SK-N-SH treated with all-trans-retinoic acid at 6 μM for 48 hours (cell line): ENCODE measurements at regions not wholly inside any gene's neighbourhood (a gene's known extent, or its start where the extent isn't known, plus 50 kb on each side); places are given as distances from the start of the nearest gene placed in this dataset.

Experiments
- ATAC-seq: fragments of 200-7000 bp; cut with Tn5 transposase; 3 replicates; pipeline ENCODE4 v1.9.1; 2020; ENCODE audit warnings: mild to moderate bottlenecking, moderate library complexity
- BACH2 ChIP-seq: fragments of 250-450 bp; sonication (Bioruptor Pico); IDR thresholded peaks from 2 replicates; pipeline ENCODE4 v1.9.0; 2021; ENCODE audit warnings: mild to moderate bottlenecking, borderline replicate concordance
- CREB5 ChIP-seq: fragments of 250-450 bp; sonication (Bioruptor Pico); IDR thresholded peaks from 2 replicates; pipeline ENCODE4 v1.5.1; 2020; ENCODE audit warnings: low read depth, mild to moderate bottlenecking, moderate library complexity
- CSDC2 ChIP-seq: fragments of 250-450 bp; sonication (Bioruptor Pico); IDR thresholded peaks from 2 replicates; pipeline ENCODE4 v1.5.0; 2020; ENCODE audit warnings: mild to moderate bottlenecking, moderate library complexity
- ESRRG ChIP-seq: fragments of 250-450 bp; sonication (Bioruptor Pico); IDR thresholded peaks from 2 replicates; pipeline ENCODE4 v1.6.1; 2021; ENCODE audit warnings: mild to moderate bottlenecking
- GLIS3 ChIP-seq: fragments of 250-450 bp; sonication (Bioruptor Pico); IDR thresholded peaks from 2 replicates; pipeline ENCODE4 v1.5.0; 2020; ENCODE audit warnings: mild to moderate bottlenecking, moderate library complexity
- OSR1 ChIP-seq: fragments of 250-450 bp; sonication (Bioruptor Pico); IDR thresholded peaks from 2 replicates; pipeline ENCODE4 v1.8.0; 2022; ENCODE audit warnings: moderate library complexity, mild to moderate bottlenecking, inconsistent platforms
- PATZ1 ChIP-seq: fragments of 250-450 bp; sonication (Bioruptor Pico); IDR thresholded peaks from 2 replicates; pipeline ENCODE4 v1.8.0; 2020; ENCODE audit warnings: mild to moderate bottlenecking, moderate library complexity, borderline replicate concordance
- POU6F1 ChIP-seq: fragments of 250-450 bp; sonication (Bioruptor Pico); IDR thresholded peaks from 2 replicates; pipeline ENCODE4 v1.8.0; 2021; ENCODE audit warnings: low read depth, mild to moderate bottlenecking, moderate library complexity, borderline replicate concordance
- PPARA ChIP-seq: fragments of 250-450 bp; sonication (Bioruptor Pico); IDR thresholded peaks from 2 replicates; pipeline ENCODE4 v1.5.0; 2020; ENCODE audit warnings: mild to moderate bottlenecking, borderline replicate concordance
- RARB ChIP-seq: fragments of 250-450 bp; sonication (Bioruptor Pico); IDR thresholded peaks from 2 replicates; pipeline ENCODE4 v1.8.0; 2021; ENCODE audit warnings: mild to moderate bottlenecking, moderate library complexity
- TCF4 ChIP-seq: fragments of 250-450 bp; sonication (Bioruptor Pico); IDR thresholded peaks from 2 replicates; pipeline ENCODE4 v1.8.0; 2021; ENCODE audit warnings: mild to moderate bottlenecking, moderate library complexity, borderline replicate concordance
- TOX ChIP-seq: fragments of 250-450 bp; sonication (Bioruptor Pico); IDR thresholded peaks from 2 replicates; pipeline ENCODE4 v1.8.0; 2021; ENCODE audit warnings: mild to moderate bottlenecking, moderate library complexity, borderline replicate concordance
- ZC3H10 ChIP-seq: fragments of 250-450 bp; sonication (Bioruptor Pico); IDR thresholded peaks from 2 replicates; pipeline ENCODE4 v1.5.1; 2021; ENCODE audit warnings: mild to moderate bottlenecking, moderate library complexity
- ZFP3 ChIP-seq: fragments of 250-450 bp; sonication (Bioruptor Pico); IDR thresholded peaks from 2 replicates; pipeline ENCODE4 v1.5.0; 2020; ENCODE audit warnings: mild to moderate bottlenecking, moderate library complexity
- ZFP30 ChIP-seq: fragments of 450-650 bp; formaldehyde crosslinking; IDR thresholded peaks from 2 replicates; pipeline ENCODE4 v1.5.0; 2022; ENCODE audit warnings: mild to moderate bottlenecking, moderate library complexity
- ZNF565 ChIP-seq: fragments of 450-650 bp; formaldehyde crosslinking; conservative IDR thresholded peaks from 2 replicates; pipeline ENCODE4 v1.5.0; 2020; ENCODE audit warnings: low read depth, mild to moderate bottlenecking, moderate library complexity
- ZNF70 ChIP-seq: fragments of 450-650 bp; formaldehyde crosslinking; IDR thresholded peaks from 2 replicates; pipeline ENCODE4 v1.5.0; 2020; ENCODE audit warnings: mild to moderate bottlenecking, moderate library complexity
- ZNF8 ChIP-seq: fragments of 450-650 bp; formaldehyde crosslinking; IDR thresholded peaks from 2 replicates; pipeline ENCODE4 v1.5.0; 2020; ENCODE audit warnings: mild to moderate bottlenecking, moderate library complexity

GRCh38 chr2:236943068-236943467 is 142.6 kb upstream of the COPS8 start:
- TF ChIP-seq POU6F1 (no peak), ZFP3 (CRISPR knock-in tag) (no peak), BACH2 (CRISPR knock-in tag) (no peak), OSR1 (CRISPR knock-in tag) (no peak), PPARA (CRISPR knock-in tag) (no peak)
- no peak for ATAC-seq

- no peak for TF ChIP-seq TCF4 (CRISPR knock-in tag)
- no peak for ATAC-seq
Observed at GRCh38 chr2:236943841-236944513, 141.7 kb upstream of the COPS8 start.

- ATAC-seq: no peak
- TF ChIP-seq ZFP30 (no peak), ZNF70 (CRISPR knock-in tag) (no peak), ZNF8 (CRISPR knock-in tag) (no peak), GLIS3 (CRISPR knock-in tag) (no peak)
- TF ChIP-seq, all 23 proteins: peak for 0
Observed at GRCh38 chr2:236944561-236944960, 141.1 kb upstream of the COPS8 start.

- no peak for ATAC-seq
- TF ChIP-seq RARB: no peak
- TF ChIP-seq POU6F1: no peak
- TF ChIP-seq, all 23 proteins: peak for 0
Observed at GRCh38 chr2:236945431-236946016, 140.2 kb upstream of the COPS8 start.

GRCh38 chr2:236946871-236947270 is 138.8 kb upstream of the COPS8 start:
- ATAC-seq: no peak
- TF ChIP-seq PPARA (CRISPR knock-in tag) (no peak), BACH2 (CRISPR knock-in tag) (no peak), ZFP30 (no peak), ESRRG (no peak), ZFP3 (CRISPR knock-in tag) (no peak), CSDC2 (no peak), ZNF565 (no peak), PATZ1 (CRISPR knock-in tag) (no peak), TOX (no peak), CREB5 (CRISPR knock-in tag) (no peak), TCF4 (CRISPR knock-in tag) (no peak), ZNF70 (CRISPR knock-in tag) (no peak)

- TF ChIP-seq ZFP30: no peak
- TF ChIP-seq ZC3H10 (CRISPR knock-in tag): no peak
- TF ChIP-seq CSDC2: no peak
- no peak for TF ChIP-seq POU6F1
- TF ChIP-seq ESRRG: no peak
- no peak for TF ChIP-seq TCF4 (CRISPR knock-in tag)
- no peak for TF ChIP-seq TOX
- TF ChIP-seq, all 23 proteins: peak for 0
- no peak for ATAC-seq
Observed at GRCh38 chr2:236947294-236947693, 138.4 kb upstream of the COPS8 start.
